AG09319 (cell line): ENCODE measurements at regions not wholly inside any gene's neighbourhood (a gene's known extent, or its start where the extent isn't known, plus 50 kb on each side); places are given as distances from the start of the nearest gene placed in this dataset.

Experiments
- DNase-seq: peaks from one replicate; pipeline ENCODE4 v3.0.0-alpha.2; 2010; ENCODE audit warnings: low read depth; ENCODE audit errors: extremely low read depth
- TF ChIP-seq, protein P1 (sequence below): IDR thresholded peaks from 2 replicates; pipeline ENCODE4 v1.5.1; 2011; ENCODE audit warnings: low read depth, mild to moderate bottlenecking, inconsistent platforms, low read length, moderate library complexity

- TF ChIP-seq, protein P1, sequence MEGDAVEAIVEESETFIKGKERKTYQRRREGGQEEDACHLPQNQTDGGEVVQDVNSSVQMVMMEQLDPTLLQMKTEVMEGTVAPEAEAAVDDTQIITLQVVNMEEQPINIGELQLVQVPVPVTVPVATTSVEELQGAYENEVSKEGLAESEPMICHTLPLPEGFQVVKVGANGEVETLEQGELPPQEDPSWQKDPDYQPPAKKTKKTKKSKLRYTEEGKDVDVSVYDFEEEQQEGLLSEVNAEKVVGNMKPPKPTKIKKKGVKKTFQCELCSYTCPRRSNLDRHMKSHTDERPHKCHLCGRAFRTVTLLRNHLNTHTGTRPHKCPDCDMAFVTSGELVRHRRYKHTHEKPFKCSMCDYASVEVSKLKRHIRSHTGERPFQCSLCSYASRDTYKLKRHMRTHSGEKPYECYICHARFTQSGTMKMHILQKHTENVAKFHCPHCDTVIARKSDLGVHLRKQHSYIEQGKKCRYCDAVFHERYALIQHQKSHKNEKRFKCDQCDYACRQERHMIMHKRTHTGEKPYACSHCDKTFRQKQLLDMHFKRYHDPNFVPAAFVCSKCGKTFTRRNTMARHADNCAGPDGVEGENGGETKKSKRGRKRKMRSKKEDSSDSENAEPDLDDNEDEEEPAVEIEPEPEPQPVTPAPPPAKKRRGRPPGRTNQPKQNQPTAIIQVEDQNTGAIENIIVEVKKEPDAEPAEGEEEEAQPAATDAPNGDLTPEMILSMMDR: no peak
- no peak for DNase-seq
Measured at GRCh38 chr6:43990627-43991619, 136.3 kb downstream of the MRPL14 start.

- TF ChIP-seq, protein P1: no peak
- no peak for DNase-seq
Measured at GRCh38 chr6:43990275-43990626, 137.0 kb downstream of the MRPL14 start.

- DNase-seq: no peak
- TF ChIP-seq, protein P1: no peak
Measured at GRCh38 chr6:43989581-43990146, 137.6 kb downstream of the MRPL14 start.

GRCh38 chr6:43988801-43989200 is 138.5 kb downstream of the MRPL14 start:
- no peak for DNase-seq
- TF ChIP-seq, protein P1: no peak

DNA sequence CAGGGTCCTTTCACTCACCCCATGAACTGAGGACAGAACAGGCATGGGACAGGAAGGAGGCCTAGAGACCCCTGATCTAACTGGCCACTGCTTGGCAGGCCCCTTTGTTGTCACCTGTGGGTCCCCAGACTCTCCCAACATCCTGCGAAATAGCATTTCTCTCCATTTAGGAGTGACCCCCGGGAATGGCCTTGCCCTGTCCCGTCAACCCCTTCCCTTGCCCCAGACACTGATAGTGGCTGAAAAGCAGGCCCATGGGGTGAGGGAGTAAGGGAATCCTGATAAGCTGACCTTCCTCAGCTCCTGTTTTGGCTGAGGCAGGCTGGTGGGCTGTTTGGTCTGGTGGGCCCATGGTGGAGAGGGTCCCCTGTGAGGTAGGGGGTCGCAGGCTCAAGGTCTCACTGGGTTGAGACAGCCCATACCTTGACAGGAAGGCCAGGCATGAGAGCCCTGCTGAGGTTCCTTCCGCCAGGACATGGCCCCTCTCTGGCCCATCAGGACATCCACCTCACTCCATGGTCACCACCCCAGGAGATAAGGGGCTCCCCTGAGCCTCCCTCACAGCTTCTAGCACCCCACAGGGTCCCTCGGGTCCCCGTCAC is 139.3 kb downstream of the MRPL14 start:
- TF ChIP-seq, protein P1: no peak
- DNase-seq: no peak

DNA sequence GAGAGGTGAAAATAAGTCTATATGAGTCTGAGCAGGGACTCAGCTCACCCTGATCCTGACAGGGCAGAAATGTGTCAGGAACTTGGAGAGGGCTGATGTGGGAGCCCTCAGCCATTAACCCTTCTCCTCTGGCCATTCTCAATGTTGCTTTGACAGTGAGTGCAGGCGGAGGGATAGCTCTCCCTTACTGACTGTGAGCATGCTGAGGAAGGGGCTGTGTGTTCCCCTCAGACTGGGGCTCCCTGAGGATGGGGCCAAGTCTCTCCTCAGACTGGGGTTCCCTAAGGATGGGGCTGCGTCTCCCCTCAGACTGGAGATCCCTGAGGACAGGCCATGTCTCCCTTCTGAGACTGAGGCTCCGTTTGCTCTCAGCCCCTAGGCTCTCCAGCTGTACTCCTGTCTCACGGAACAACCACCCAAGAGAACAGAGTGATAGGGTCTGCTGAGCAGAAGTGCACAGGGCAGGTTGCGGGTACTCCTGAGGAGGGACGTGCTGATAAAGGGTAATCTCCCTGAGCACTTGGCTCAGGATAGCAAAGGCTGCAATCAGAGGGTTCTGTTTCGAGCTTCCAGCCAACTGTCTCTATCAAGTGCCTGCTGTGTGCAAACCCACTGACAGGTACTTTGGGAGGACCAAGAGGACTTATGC is 141.0 kb downstream of the MRPL14 start:
- DNase-seq: no peak
- TF ChIP-seq, protein P1: no peak

- TF ChIP-seq, protein P1: no peak
- no peak for DNase-seq
Measured at GRCh38 chr6:43985329-43985728, 141.9 kb downstream of the MRPL14 start.
